ENCODE measurements at regions not wholly inside any gene's neighbourhood (a gene's known extent, or its start where the extent isn't known, plus 50 kb on each side); places are given as distances from the start of the nearest gene placed in this dataset.

- no peak overlapping the region for H3K27ac Mint-ChIP-seq
- peaks cover 12% of the 10 kb centered on the region for H3K36me3 Mint-ChIP-seq
- H3K9me3 Mint-ChIP-seq, result peaks cover 23% of the 10 kb centered on the region
- peaks cover 3% of the 10 kb centered on the region for H3K27me3 Mint-ChIP-seq (ENCODE audit: low read depth)
- no peak for DNase-seq (ENCODE audit: low spot score in 2 of 2, unreplicated experiment in 2 of 2)
- no peak overlapping the region for H3K4me3 Mint-ChIP-seq
- no peak for TF ChIP-seq CTCF (IDR thresholded peaks at IDR 0.05; ENCODE audit: unreplicated experiment)
- no peaks in the 10 kb centered on the region for H3K4me1 Mint-ChIP-seq
Measured at GRCh38 chr2:172366596-172367150, 60.7 kb upstream of the ITGA6 start.

GRCh38 chr2:172370821-172371455 lies 56.4 kb upstream of the ITGA6 start:
- DNase-seq (ENCODE audit: low spot score in 2 of 2, unreplicated experiment in 2 of 2), result no peak
- peaks cover 23% of the 10 kb centered on the region for H3K9me3 Mint-ChIP-seq

GRCh38 chr2:172372436-172372835 lies 55.0 kb upstream of the ITGA6 start:
- no peak overlapping the region for H3K27ac Mint-ChIP-seq
- H3K9me3 Mint-ChIP-seq, result peaks cover 23% of the 10 kb centered on the region
- H3K36me3 Mint-ChIP-seq, result peaks cover 12% of the 10 kb centered on the region
- no peak for DNase-seq (ENCODE audit: low spot score in 2 of 2, unreplicated experiment in 2 of 2)
- no peaks in the 10 kb centered on the region for H3K27me3 Mint-ChIP-seq (ENCODE audit: low read depth)
- TF ChIP-seq CTCF (IDR thresholded peaks at IDR 0.05; ENCODE audit: unreplicated experiment), result no peak
- no peak overlapping the region for H3K4me3 Mint-ChIP-seq
- H3K4me1 Mint-ChIP-seq, result peaks cover 16% of the 10 kb centered on the region

More at GRCh38 chr2:172370821-172371455, 56.4 kb upstream of the ITGA6 start:
- Mint-ChIP-seq H3K4me1 (peaks cover 9% of the 10 kb centered on the region), H3K27me3 (ENCODE audit: low read depth) (no peaks in the 10 kb centered on the region), H3K4me3 (no peak overlapping the region), H3K36me3 (peaks cover 12% of the 10 kb centered on the region), H3K27ac (no peak overlapping the region)
- no peak for TF ChIP-seq CTCF (IDR thresholded peaks at IDR 0.05; ENCODE audit: unreplicated experiment)

- TF ChIP-seq CTCF (IDR thresholded peaks at IDR 0.05; ENCODE audit: unreplicated experiment), result no peak
- Mint-ChIP-seq H3K4me1 (peaks cover 16% of the 10 kb centered on the region), H3K27ac (no peak overlapping the region), H3K9me3 (peaks cover 21% of the 10 kb centered on the region), H3K4me3 (no peak overlapping the region), H3K27me3 (ENCODE audit: low read depth) (no peaks in the 10 kb centered on the region), H3K36me3 (peaks cover 12% of the 10 kb centered on the region)
- DNase-seq (ENCODE audit: low spot score in 2 of 2, unreplicated experiment in 2 of 2), result no peak
Measured at GRCh38 chr2:172373076-172373475, 54.3 kb upstream of the ITGA6 start.

GRCh38 chr2:172373766-172374165 lies 53.6 kb upstream of the ITGA6 start:
- Mint-ChIP-seq H3K36me3 (peaks cover 12% of the 10 kb centered on the region), H3K27ac (no peak overlapping the region), H3K4me1 (peaks cover 16% of the 10 kb centered on the region), H3K27me3 (ENCODE audit: low read depth) (no peaks in the 10 kb centered on the region), H3K9me3 (peaks cover 15% of the 10 kb centered on the region), H3K4me3 (no peak overlapping the region)
- DNase-seq (ENCODE audit: low spot score in 2 of 2, unreplicated experiment in 2 of 2), result no peak
- no peak for TF ChIP-seq CTCF (IDR thresholded peaks at IDR 0.05; ENCODE audit: unreplicated experiment)
